ENCODE measurements at regions not wholly inside any gene's neighbourhood (a gene's known extent, or its start where the extent isn't known, plus 50 kb on each side); places are given as distances from the start of the nearest gene placed in this dataset.

DNA sequence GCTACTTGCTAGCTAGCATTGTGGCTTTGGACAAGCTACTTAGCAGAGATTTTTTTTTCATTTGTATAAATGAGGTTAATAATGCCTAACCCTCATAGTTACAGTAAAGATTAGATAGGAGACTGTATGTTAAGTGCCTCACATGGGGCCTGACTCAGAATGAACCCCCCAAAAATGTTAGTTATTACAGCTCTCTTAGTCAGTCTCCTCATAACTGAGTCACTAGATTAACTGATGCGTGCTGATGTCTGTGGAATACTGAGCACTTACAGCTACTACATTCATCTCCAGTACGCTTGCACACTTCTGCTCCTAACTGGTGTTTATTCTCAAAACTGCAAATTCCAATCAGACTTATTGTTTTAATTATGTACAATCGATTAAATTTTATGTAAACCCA is 315.3 kb downstream of the SNX13 start:
- TF ChIP-seq, protein P1, sequence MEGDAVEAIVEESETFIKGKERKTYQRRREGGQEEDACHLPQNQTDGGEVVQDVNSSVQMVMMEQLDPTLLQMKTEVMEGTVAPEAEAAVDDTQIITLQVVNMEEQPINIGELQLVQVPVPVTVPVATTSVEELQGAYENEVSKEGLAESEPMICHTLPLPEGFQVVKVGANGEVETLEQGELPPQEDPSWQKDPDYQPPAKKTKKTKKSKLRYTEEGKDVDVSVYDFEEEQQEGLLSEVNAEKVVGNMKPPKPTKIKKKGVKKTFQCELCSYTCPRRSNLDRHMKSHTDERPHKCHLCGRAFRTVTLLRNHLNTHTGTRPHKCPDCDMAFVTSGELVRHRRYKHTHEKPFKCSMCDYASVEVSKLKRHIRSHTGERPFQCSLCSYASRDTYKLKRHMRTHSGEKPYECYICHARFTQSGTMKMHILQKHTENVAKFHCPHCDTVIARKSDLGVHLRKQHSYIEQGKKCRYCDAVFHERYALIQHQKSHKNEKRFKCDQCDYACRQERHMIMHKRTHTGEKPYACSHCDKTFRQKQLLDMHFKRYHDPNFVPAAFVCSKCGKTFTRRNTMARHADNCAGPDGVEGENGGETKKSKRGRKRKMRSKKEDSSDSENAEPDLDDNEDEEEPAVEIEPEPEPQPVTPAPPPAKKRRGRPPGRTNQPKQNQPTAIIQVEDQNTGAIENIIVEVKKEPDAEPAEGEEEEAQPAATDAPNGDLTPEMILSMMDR (IDR thresholded peaks at IDR 0.05; ENCODE audit: low read length) = no peak
- TF ChIP-seq EZH2phosphoT487 (IDR thresholded peaks at IDR 0.05; ENCODE audit: low read length) (no peak), EZH2 (optimal IDR thresholded peaks at IDR 0.05; ENCODE audit: low read depth, low read length) (no peak)
- Histone ChIP-seq H3K9me2 (replicated peaks; ENCODE audit: insufficient read depth, low read length) (no peaks in the 10 kb centered on the region), H3K9me3 (replicated peaks; ENCODE audit: insufficient read depth, low read length) (no peaks in the 10 kb centered on the region), H4K20me1 (ENCODE audit: insufficient read depth, low read length) (no peaks in the 10 kb centered on the region), H3K27me3 (replicated peaks; ENCODE audit: insufficient read depth, low read length) (no peaks in the 10 kb centered on the region), H3K79me2 (ENCODE audit: low read length) (no peaks in the 10 kb centered on the region), H3K4me2 (ENCODE audit: low read depth, low read length) (no peak overlapping the region), H3K4me3 (ENCODE audit: low read length) (no peak overlapping the region), H2AFZ (ENCODE audit: low read length) (no peak overlapping the region), H3K27ac (ENCODE audit: low read length) (no peak overlapping the region), H3K36me3 (replicated peaks; ENCODE audit: insufficient read depth, low read length) (no peaks in the 10 kb centered on the region), H3K9ac (ENCODE audit: low read length) (no peak overlapping the region), H3F3A (ENCODE audit: insufficient read depth, low read length) (no peaks in the 10 kb centered on the region), H3K4me1 (ENCODE audit: low read length) (no peaks in the 10 kb centered on the region)
- DNase-seq = no peak

DNA sequence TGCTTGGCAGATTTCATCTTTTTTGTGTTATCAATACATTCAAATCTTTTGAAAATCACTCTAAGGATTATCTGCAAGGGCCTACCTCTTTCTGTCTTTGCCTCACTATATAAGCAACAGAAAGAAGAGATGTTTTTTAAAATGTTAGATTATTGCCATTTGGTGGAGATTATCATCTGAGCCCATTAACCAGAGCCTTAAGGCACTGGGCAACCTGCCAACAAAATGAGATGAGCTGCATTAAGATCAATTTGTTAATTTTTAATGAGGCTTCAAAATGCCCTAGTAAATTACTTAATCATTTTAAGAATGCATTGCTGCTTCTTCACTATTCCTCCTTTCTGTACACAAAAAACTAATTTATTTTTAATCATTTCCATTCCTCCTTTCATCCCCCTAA is 314.1 kb downstream of the SNX13 start:
- Histone ChIP-seq H3F3A (ENCODE audit: insufficient read depth, low read length) (no peaks in the 10 kb centered on the region), H3K4me2 (ENCODE audit: low read depth, low read length) (no peak overlapping the region), H3K27ac (ENCODE audit: low read length) (no peak overlapping the region), H3K4me3 (ENCODE audit: low read length) (no peak overlapping the region), H3K27me3 (replicated peaks; ENCODE audit: insufficient read depth, low read length) (no peaks in the 10 kb centered on the region), H3K9me3 (replicated peaks; ENCODE audit: insufficient read depth, low read length) (no peaks in the 10 kb centered on the region), H3K4me1 (ENCODE audit: low read length) (no peaks in the 10 kb centered on the region), H4K20me1 (ENCODE audit: insufficient read depth, low read length) (no peaks in the 10 kb centered on the region), H3K79me2 (ENCODE audit: low read length) (no peaks in the 10 kb centered on the region), H3K9me2 (replicated peaks; ENCODE audit: insufficient read depth, low read length) (no peaks in the 10 kb centered on the region), H3K9ac (ENCODE audit: low read length) (no peak overlapping the region), H2AFZ (ENCODE audit: low read length) (no peak overlapping the region), H3K36me3 (replicated peaks; ENCODE audit: insufficient read depth, low read length) (no peaks in the 10 kb centered on the region)
- no peak for DNase-seq
- TF ChIP-seq, protein P1 (IDR thresholded peaks at IDR 0.05; ENCODE audit: low read length) = no peak
- TF ChIP-seq EZH2phosphoT487 (IDR thresholded peaks at IDR 0.05; ENCODE audit: low read length) (no peak), EZH2 (optimal IDR thresholded peaks at IDR 0.05; ENCODE audit: low read depth, low read length) (no peak)

DNA sequence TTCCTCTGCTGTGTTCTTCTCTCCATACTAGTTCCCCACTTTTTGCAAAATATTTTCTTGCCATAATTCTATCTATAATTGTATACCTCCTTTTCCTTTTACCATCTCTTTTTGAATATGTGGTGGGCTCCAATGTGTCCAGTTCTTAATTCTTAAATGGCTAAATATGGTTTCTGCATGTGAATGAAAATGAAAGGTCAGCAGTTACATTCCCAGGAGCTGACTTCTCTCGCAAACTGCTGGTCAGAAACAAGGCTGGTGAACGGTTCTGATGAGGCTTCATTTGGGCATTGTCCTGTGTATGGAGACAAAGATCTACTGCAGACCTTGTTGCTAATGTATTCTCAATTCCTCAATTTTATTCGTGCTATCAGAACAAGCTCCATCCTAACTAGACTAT is 309.2 kb downstream of the SNX13 start:
- Histone ChIP-seq H3K27ac (ENCODE audit: low read length) (no peak overlapping the region), H3K4me1 (ENCODE audit: low read length) (no peaks in the 10 kb centered on the region), H4K20me1 (ENCODE audit: insufficient read depth, low read length) (no peaks in the 10 kb centered on the region), H3K9me2 (replicated peaks; ENCODE audit: insufficient read depth, low read length) (no peaks in the 10 kb centered on the region), H3K27me3 (replicated peaks; ENCODE audit: insufficient read depth, low read length) (no peaks in the 10 kb centered on the region), H3K4me2 (ENCODE audit: low read depth, low read length) (no peak overlapping the region), H2AFZ (ENCODE audit: low read length) (no peak overlapping the region), H3K9me3 (replicated peaks; ENCODE audit: insufficient read depth, low read length) (no peaks in the 10 kb centered on the region), H3F3A (ENCODE audit: insufficient read depth, low read length) (no peaks in the 10 kb centered on the region), H3K4me3 (ENCODE audit: low read length) (no peak overlapping the region), H3K79me2 (ENCODE audit: low read length) (no peaks in the 10 kb centered on the region), H3K9ac (ENCODE audit: low read length) (no peak overlapping the region), H3K36me3 (replicated peaks; ENCODE audit: insufficient read depth, low read length) (no peaks in the 10 kb centered on the region)
- DNase-seq = no peak
- TF ChIP-seq EZH2 (optimal IDR thresholded peaks at IDR 0.05; ENCODE audit: low read depth, low read length) = no peak
- TF ChIP-seq, protein P1 (IDR thresholded peaks at IDR 0.05; ENCODE audit: low read length) = no peak
- TF ChIP-seq EZH2phosphoT487 (IDR thresholded peaks at IDR 0.05; ENCODE audit: low read length) = no peak

Measured in MM.1S (cell line).